Right renal pelvis (tissue), 4 donors: ENCODE measurements at regions not wholly inside any gene's neighbourhood (a gene's known extent, or its start where the extent isn't known, plus 50 kb on each side); places are given as distances from the start of the nearest gene placed in this dataset.
"Not testable (repeated sequence)": the region's sequence is repeated elsewhere in the genome, so short reads cannot be mapped to it uniquely, and the experiment has no call there.

Source experiments
- DNase-seq, 4 donors: peaks; one replicate each; pipeline ENCODE4 v3.0.0-alpha.2; 2013; ENCODE audit warnings: low read depth in 4 of 4, low spot score in 3 of 4, missing footprints in 1 of 4

- no peak for DNase-seq
These were observed 199.3 kb upstream of the HDAC4 start for GRCh38 chr2:239600001-239600593.

DNA sequence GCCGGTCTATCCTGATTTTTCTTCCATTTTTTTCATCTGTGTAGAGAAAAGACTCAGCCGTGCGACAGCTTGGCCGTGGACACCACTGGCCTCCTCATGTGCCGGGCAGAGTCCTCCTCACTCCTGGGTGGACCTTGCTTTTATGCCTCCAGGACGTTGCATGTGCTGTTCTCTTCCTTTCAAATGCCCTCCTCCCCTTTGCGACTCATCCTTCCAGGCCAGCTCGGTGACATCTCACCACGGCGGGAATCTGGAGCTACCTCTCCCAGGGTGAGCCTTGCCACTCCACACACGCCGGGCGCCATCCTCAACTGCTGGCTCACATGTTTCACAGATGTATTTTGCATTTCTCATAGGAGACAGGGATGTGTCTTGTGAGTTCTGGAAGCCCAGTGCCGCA is 198.5 kb upstream of the HDAC4 start:
- no peak for DNase-seq

GRCh38 chr2:239598732-239599090 is 197.9 kb upstream of the HDAC4 start:
- DNase-seq: no peak

DNA sequence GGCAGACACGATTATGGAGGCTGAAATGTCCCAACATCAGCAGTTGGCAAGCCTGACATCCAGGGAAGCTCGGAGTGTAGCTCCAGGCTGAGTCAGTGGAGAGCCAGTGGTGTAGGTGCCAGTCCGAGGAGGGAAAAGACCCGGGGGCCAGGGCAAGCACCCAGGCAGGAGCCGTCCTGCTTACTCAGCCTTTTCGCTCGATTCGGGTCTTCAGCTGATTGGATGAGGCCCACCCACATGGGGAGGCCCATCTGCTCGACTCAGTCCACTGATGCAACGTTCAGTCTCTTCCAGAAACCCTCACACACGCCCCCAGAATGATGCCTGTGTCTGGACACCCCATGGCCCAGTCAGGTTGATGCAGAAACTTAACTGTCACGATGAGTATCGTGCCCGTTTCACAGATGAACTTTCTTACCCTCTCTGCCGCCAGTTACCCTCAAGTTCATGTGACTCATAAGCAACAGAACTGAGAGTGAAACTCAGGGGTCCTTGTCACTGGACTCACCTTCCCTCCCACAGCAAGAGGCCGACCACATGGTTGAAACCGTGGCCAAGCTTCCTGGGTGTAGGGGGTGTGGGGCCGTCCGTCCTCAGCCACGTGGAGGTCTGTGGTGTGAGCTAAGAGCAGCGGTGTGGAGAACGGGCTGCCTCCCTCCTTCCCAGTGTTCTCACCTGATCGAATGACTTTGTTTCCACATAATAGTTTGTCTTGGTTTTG is 197.4 kb upstream of the HDAC4 start:
- DNase-seq: no peak

GRCh38 chr2:239597216-239597615 is 196.4 kb upstream of the HDAC4 start:
- no peak for DNase-seq

DNA sequence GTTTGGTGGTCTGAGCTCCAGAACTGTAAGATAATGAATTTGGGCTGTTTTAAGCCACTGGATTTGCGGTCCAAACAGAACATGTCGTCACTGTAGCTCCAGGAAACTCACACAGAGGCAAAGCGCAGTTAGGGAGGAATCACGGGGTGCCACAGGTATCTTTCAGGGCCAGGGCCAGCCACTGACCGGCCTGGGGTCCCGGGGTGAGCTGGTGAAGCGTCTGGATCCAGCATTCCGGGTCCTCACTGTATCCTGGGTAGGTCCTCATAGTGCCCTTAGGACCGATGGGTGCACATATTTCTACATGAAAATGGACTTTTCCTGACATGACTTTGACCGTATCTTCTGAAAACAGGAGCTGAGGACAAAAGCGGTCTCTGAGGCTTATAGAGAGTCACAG is 196.0 kb upstream of the HDAC4 start:
- DNase-seq: no peak

DNA sequence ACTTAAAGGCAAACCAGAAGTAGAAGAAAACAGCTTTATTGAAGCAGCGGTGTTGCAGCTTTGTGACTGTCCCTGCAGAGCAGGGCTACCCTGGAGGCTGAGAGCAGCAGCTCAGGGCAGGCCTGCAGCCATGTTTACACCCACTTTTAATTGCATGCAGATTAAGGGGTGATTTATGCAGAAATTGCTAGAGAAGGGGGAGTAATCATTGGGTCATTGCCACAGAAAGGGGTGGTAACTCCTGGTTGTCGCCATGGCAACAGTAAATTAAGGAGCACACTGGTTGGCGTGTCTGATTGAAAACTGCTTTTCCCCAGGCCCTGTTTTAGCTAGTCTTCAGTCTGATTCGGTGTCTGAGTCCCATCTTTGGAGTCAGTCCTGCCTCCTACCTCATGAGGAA is 195.4 kb upstream of the HDAC4 start:
- DNase-seq: peak in 1 of 4 donors; percentile 15

- DNase-seq: no peak
These were observed 194.9 kb upstream of the HDAC4 start for GRCh38 chr2:239595726-239596125.

DNA sequence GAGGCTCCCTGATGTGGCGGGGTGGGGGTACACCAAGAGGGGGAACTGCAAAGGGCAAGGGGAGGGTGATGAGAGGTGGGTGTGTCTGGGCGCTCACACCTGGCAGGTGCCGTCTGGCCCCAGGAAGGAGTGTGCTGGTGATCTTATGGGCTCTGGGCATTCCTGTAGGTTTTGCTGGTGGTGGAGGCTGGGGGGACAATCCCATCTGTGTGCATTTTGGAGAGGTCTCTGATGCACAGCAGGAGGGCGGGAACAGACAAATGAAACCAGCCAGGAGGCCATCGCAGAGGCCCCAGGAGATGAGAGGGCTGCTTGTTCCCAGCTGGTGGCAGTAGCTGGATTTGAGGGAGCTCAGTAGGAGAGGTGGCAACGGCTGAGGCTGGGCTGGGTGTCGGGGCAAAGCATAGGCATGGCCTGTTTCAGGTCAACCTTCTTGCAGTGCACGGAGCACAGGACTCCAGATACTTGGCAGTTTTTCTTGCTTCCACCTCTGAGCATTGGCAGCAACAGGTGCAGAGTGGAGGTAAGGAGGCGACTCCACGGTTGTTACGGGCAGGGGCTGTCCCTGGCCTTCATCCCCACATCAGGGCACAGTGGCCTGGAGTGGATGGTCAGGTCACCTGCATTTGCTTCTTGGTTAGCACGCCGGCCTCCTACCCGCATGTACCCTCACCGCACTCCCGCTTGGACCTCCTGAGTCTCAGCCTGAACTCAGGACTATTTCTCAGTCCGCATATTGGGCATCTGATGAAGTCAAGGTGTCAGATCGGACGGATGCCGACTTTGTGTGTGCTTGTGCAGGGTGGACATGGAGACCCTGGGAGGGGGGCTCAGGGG is 194.2 kb upstream of the HDAC4 start:
- no peak for DNase-seq

GRCh38 chr2:239594019-239594771 is 193.4 kb upstream of the HDAC4 start:
- no peak for DNase-seq

- no peak for DNase-seq
These were observed 192.6 kb upstream of the HDAC4 start for GRCh38 chr2:239593455-239593854.

- DNase-seq: not testable (repeated sequence)
These were observed 191.9 kb upstream of the HDAC4 start for GRCh38 chr2:239592629-239593290.

DNA sequence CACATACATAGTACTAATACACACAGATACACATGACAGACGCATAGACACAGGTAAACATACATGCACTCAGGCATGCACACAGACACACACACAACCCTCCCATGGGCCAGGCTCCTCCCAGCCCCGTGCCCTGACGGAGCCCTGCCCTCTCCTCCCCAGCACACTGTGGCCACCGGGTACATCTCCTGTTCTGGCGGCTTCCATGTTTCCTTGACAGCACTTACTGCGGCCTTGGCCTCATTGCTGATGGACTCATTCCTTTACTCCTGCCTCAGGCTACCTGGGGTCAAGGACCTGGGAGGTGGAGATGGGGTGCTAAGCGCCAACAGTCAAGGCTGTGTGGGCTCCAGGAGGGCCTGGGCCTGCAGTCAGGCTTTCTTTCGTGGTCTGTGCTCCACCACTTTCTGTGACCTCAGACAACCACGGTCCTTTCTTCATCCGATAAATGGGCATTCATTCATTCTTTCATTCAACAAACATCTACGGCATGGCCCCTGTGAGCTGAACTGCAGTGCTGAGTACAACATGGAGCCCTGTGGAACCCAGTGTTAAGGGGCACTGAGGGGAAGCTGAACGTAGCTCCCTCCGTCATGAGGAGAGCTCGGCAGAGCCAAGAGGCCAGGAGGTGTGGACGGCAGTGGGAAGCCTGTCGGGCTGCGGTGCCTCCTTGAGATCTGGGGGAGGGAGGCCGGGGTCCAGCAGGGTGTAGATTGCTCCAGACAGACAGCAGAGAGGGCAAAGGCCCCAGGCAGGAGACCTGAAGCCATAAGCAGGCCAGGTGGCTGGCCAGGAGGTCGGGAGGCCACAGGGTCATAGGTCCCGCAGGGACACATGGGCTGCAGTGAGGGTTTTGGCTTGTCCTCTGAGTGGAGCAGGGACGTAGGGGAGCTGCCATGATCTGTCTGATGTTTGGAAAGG is 190.4 kb upstream of the HDAC4 start:
- no peak for DNase-seq

GRCh38 chr2:239590276-239590675 is 189.5 kb upstream of the HDAC4 start:
- no peak for DNase-seq

- DNase-seq: no peak
These were observed 189.0 kb upstream of the HDAC4 start for GRCh38 chr2:239589833-239590232.

- DNase-seq: no peak
These were observed 188.5 kb upstream of the HDAC4 start for GRCh38 chr2:239589270-239589825.

GRCh38 chr2:239588451-239589269 is 187.8 kb upstream of the HDAC4 start:
- DNase-seq: no peak

DNA sequence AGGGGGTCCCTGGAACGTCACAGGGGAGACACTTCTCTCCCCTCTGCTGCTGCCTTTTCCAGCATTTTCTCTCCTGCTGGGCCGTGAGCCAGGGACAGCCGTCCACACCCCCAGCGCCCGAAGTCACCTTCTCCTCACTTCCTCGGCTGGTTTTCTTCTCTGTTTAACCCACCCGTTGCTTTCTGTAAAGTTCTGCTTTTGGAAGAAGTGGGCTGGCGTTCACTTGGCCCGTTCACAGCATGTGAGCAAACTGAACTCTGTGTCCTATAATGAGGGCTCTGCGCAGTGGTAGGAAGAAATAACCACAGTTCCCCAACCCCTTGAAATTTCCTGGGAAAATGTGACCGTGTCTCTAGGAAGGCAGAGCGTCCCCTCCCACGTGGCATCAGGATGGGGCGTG is 187.0 kb upstream of the HDAC4 start:
- no peak for DNase-seq
